ENCODE measurements at regions not wholly inside any gene's neighbourhood (a gene's known extent, or its start where the extent isn't known, plus 50 kb on each side); places are given as distances from the start of the nearest gene placed in this dataset.

- H3K23ac ChIP-seq (ENCODE audit: low read length): no peak overlapping the region
- H3K27ac ChIP-seq (ENCODE audit: low read depth, low read length): no peak overlapping the region
- no peaks in the 10 kb centered on the region for H3K36me3 ChIP-seq (ENCODE audit: control insufficient read depth in 1 of 2, insufficient read depth in 2 of 2, low read length in 2 of 2)
- peaks cover 2% of the 10 kb centered on the region in 2 experiments for H3K4me1 ChIP-seq (ENCODE audit: control insufficient read depth in 1 of 2, insufficient read depth in 2 of 2, low read length in 2 of 2)
- H3K27me3 ChIP-seq (ENCODE audit: insufficient read depth, low read length): no peaks in the 10 kb centered on the region
- no peak overlapping the region for H4K8ac ChIP-seq (ENCODE audit: low read depth, low read length)
- H2AK5ac ChIP-seq (ENCODE audit: low read length): no peak overlapping the region
- H2BK5ac ChIP-seq (ENCODE audit: low read depth, low read length, poor library complexity): no peak overlapping the region
- H3K4me2 ChIP-seq (ENCODE audit: low read length): no peak overlapping the region
- no peak overlapping the region for H3K4ac ChIP-seq (ENCODE audit: low read depth, low read length)
- H3K18ac ChIP-seq (ENCODE audit: low read length): no peak overlapping the region
- peaks cover 3% of the 10 kb centered on the region for H3K79me1 ChIP-seq (ENCODE audit: low read length)
- no peak overlapping the region for H4K12ac ChIP-seq (ENCODE audit: low read depth, low read length)
- H3K79me2 ChIP-seq (ENCODE audit: control insufficient read depth, insufficient read depth, low read length, poor library complexity): no peaks in the 10 kb centered on the region
- no peak for DNase-seq
- H4K91ac ChIP-seq (ENCODE audit: low read depth, low read length): no peak overlapping the region
- no peak overlapping the region for H3K4me3 ChIP-seq (ENCODE audit: low read depth, low read length)
- H3K14ac ChIP-seq (ENCODE audit: low read length): no peak overlapping the region
- no peaks in the 10 kb centered on the region for H3K9me3 ChIP-seq (ENCODE audit: insufficient read depth, low read depth, low read length)
- peak overlapping the region; percentile 33 for H2BK120ac ChIP-seq (ENCODE audit: insufficient read depth, low read length, poor library complexity)
- H2BK12ac ChIP-seq (ENCODE audit: low read length): peak overlapping the region; percentile 49
- WGBS (ENCODE audit: extremely low coverage, insufficient coverage, insufficient read length): no CpG with 5 or more reads among the region's 6 CpGs
- no peak overlapping the region for H2AFZ ChIP-seq (ENCODE audit: insufficient read depth, low read length, poor library complexity)
- H3K9ac ChIP-seq (ENCODE audit: low read length): no peak overlapping the region
Observed at GRCh38 chr7:46742601-46743000, 821.5 kb upstream of the IGFBP3 start.

DNA sequence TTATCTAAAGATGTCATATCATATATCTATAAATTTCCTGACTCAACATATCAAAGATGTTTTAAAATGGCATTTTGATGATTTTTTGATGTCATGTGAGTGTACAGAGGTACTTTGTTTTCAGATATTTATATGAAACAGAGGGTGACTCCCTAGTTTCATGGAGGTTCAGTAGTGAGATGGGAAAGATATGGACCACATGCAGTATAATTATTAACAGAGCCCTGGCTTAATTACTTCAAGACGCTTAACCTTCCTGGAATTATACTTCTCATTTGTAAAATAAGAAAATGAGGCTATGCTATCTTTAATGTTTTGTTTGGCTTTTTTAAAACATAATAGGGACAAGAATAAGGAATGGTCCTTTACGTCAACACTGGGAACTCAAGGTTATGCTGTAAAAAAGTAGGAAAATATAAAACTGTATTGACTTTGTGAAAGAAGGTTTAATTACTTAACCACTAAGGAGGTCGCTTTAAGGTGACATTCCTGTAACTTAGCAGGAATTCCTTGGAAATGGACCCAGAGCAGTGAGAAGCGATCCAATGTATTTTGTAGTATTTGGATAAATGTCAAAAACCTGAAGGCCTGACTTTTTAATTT, 821.0 kb upstream of the IGFBP3 start:
- Histone ChIP-seq H2AK5ac (ENCODE audit: low read length) (no peak overlapping the region), H3K79me1 (ENCODE audit: low read length) (peaks cover 3% of the 10 kb centered on the region), H3K27me3 (ENCODE audit: insufficient read depth, low read length) (no peaks in the 10 kb centered on the region), H3K4me2 (ENCODE audit: low read length) (no peak overlapping the region), H4K12ac (ENCODE audit: low read depth, low read length) (no peak overlapping the region), H3K18ac (ENCODE audit: low read length) (no peak overlapping the region), H2BK12ac (ENCODE audit: low read length) (no peak overlapping the region), H3K9ac (ENCODE audit: low read length) (no peak overlapping the region), H3K14ac (ENCODE audit: low read length) (no peak overlapping the region), H2BK5ac (ENCODE audit: low read depth, low read length, poor library complexity) (no peak overlapping the region), H3K9me3 (ENCODE audit: insufficient read depth, low read depth, low read length) (no peaks in the 10 kb centered on the region), H4K91ac (ENCODE audit: low read depth, low read length) (no peak overlapping the region), H2AFZ (ENCODE audit: insufficient read depth, low read length, poor library complexity) (no peak overlapping the region), H3K4ac (ENCODE audit: low read depth, low read length) (no peak overlapping the region), H3K4me1 (ENCODE audit: control insufficient read depth in 1 of 2, insufficient read depth in 2 of 2, low read length in 2 of 2) (peaks cover 1 to 2% of the 10 kb centered on the region in 2 experiments), H3K23ac (ENCODE audit: low read length) (no peak overlapping the region), H3K79me2 (ENCODE audit: control insufficient read depth, insufficient read depth, low read length, poor library complexity) (no peaks in the 10 kb centered on the region), H3K27ac (ENCODE audit: low read depth, low read length) (no peak overlapping the region), H4K8ac (ENCODE audit: low read depth, low read length) (no peak overlapping the region), H2BK120ac (ENCODE audit: insufficient read depth, low read length, poor library complexity) (no peak overlapping the region), H3K36me3 (ENCODE audit: control insufficient read depth in 1 of 2, insufficient read depth in 2 of 2, low read length in 2 of 2) (no peaks in the 10 kb centered on the region), H3K4me3 (ENCODE audit: low read depth, low read length) (no peak overlapping the region)
- WGBS (ENCODE audit: extremely low coverage, insufficient coverage, insufficient read length): no CpG with 5 or more reads among the region's 4 CpGs
- DNase-seq: no peak

GRCh38 chr7:46741181-46741580, 820.1 kb upstream of the IGFBP3 start:
- Histone ChIP-seq H4K8ac (ENCODE audit: low read depth, low read length) (no peak overlapping the region), H2AK5ac (ENCODE audit: low read length) (no peak overlapping the region), H2BK120ac (ENCODE audit: insufficient read depth, low read length, poor library complexity) (no peak overlapping the region), H3K4me1 (ENCODE audit: control insufficient read depth in 1 of 2, insufficient read depth in 2 of 2, low read length in 2 of 2) (peaks cover 0 to 2% of the 10 kb centered on the region in 2 experiments), H2BK5ac (ENCODE audit: low read depth, low read length, poor library complexity) (no peak overlapping the region), H3K27me3 (ENCODE audit: insufficient read depth, low read length) (no peaks in the 10 kb centered on the region), H2AFZ (ENCODE audit: insufficient read depth, low read length, poor library complexity) (no peak overlapping the region), H3K23ac (ENCODE audit: low read length) (no peak overlapping the region), H3K18ac (ENCODE audit: low read length) (no peak overlapping the region), H3K9ac (ENCODE audit: low read length) (no peak overlapping the region), H3K4ac (ENCODE audit: low read depth, low read length) (no peak overlapping the region), H3K79me1 (ENCODE audit: low read length) (no peaks in the 10 kb centered on the region), H2BK12ac (ENCODE audit: low read length) (no peak overlapping the region), H3K4me3 (ENCODE audit: low read depth, low read length) (no peak overlapping the region), H3K27ac (ENCODE audit: low read depth, low read length) (no peak overlapping the region), H4K91ac (ENCODE audit: low read depth, low read length) (no peak overlapping the region), H3K4me2 (ENCODE audit: low read length) (no peak overlapping the region), H3K36me3 (ENCODE audit: control insufficient read depth in 1 of 2, insufficient read depth in 2 of 2, low read length in 2 of 2) (no peaks in the 10 kb centered on the region), H3K14ac (ENCODE audit: low read length) (no peak overlapping the region), H4K12ac (ENCODE audit: low read depth, low read length) (no peak overlapping the region), H3K79me2 (ENCODE audit: control insufficient read depth, insufficient read depth, low read length, poor library complexity) (no peaks in the 10 kb centered on the region), H3K9me3 (ENCODE audit: insufficient read depth, low read depth, low read length) (no peaks in the 10 kb centered on the region)
- no CpG with 5 or more reads among the region's 9 CpGs for WGBS (ENCODE audit: extremely low coverage, insufficient coverage, insufficient read length)
- DNase-seq: no peak

- Histone ChIP-seq H2BK5ac (ENCODE audit: low read depth, low read length, poor library complexity) (no peak overlapping the region), H3K9me3 (ENCODE audit: insufficient read depth, low read depth, low read length) (no peaks in the 10 kb centered on the region), H3K9ac (ENCODE audit: low read length) (no peak overlapping the region), H2AFZ (ENCODE audit: insufficient read depth, low read length, poor library complexity) (no peak overlapping the region), H3K27me3 (ENCODE audit: insufficient read depth, low read length) (no peaks in the 10 kb centered on the region), H3K4ac (ENCODE audit: low read depth, low read length) (no peak overlapping the region), H3K18ac (ENCODE audit: low read length) (no peak overlapping the region), H2BK120ac (ENCODE audit: insufficient read depth, low read length, poor library complexity) (no peak overlapping the region), H3K79me2 (ENCODE audit: control insufficient read depth, insufficient read depth, low read length, poor library complexity) (no peaks in the 10 kb centered on the region), H3K23ac (ENCODE audit: low read length) (no peak overlapping the region), H4K12ac (ENCODE audit: low read depth, low read length) (no peak overlapping the region), H3K4me1 (ENCODE audit: control insufficient read depth in 1 of 2, insufficient read depth in 2 of 2, low read length in 2 of 2) (peaks cover 0 to 2% of the 10 kb centered on the region in 2 experiments), H3K4me3 (ENCODE audit: low read depth, low read length) (no peak overlapping the region), H3K27ac (ENCODE audit: low read depth, low read length) (no peak overlapping the region), H2BK12ac (ENCODE audit: low read length) (no peak overlapping the region), H3K36me3 (ENCODE audit: control insufficient read depth in 1 of 2, insufficient read depth in 2 of 2, low read length in 2 of 2) (no peaks in the 10 kb centered on the region), H3K14ac (ENCODE audit: low read length) (no peak overlapping the region), H3K79me1 (ENCODE audit: low read length) (no peaks in the 10 kb centered on the region), H4K8ac (ENCODE audit: low read depth, low read length) (no peak overlapping the region), H4K91ac (ENCODE audit: low read depth, low read length) (no peak overlapping the region), H3K4me2 (ENCODE audit: low read length) (no peak overlapping the region), H2AK5ac (ENCODE audit: low read length) (no peak overlapping the region)
- no CpG with 5 or more reads among the region's 5 CpGs for WGBS (ENCODE audit: extremely low coverage, insufficient coverage, insufficient read length)
- no peak for DNase-seq
Observed at GRCh38 chr7:46739518-46740234, 818.6 kb upstream of the IGFBP3 start.
